ENCODE measurements at regions not wholly inside any gene's neighbourhood (a gene's known extent, or its start where the extent isn't known, plus 50 kb on each side); places are given as distances from the start of the nearest gene placed in this dataset.
"Not testable (repeated sequence)": the region's sequence is repeated elsewhere in the genome, so short reads cannot be mapped to it uniquely, and the experiment has no call there.

DNA sequence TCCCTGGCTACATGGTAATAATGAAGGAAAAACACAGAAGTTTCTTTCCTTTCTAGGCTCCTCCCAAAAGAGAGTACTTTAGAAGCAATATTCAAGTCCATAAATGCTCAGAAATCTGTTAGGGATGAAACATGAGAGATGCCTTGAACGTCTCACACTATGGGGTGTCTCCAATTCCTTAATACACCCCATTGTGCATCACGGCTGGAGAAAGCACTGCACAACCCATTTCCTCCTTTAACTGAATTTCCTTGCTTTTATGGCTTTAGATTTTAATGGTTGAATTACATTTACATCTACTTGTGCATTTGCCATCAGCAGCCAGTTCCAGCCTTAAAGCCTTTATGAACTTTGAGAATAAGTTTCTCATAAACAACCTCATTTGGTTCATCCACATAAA is 498.9 kb upstream of the PTBP2 start:
- no peak for DNase-seq

DNA sequence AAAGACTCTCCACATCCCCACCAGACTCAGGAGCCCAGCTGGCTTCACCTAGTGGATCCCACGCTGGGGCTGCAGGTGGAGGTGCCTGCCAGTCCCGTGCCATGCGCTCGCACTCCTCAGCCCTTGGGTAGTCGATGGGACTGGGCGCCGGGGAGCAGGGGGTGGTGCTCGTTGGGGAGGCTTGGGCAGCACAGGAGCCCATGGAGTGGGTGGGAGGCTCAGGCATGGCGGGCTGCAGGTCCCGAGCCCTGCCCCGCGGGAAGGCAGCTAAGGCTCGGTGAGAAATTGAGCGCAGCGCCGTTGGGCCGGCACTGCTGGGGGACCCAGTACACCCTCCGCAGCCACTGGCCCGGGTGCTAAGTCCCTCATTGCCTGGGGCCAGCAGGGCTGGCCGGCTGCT is 497.4 kb upstream of the PTBP2 start:
- not testable (repeated sequence) for DNase-seq

DNA sequence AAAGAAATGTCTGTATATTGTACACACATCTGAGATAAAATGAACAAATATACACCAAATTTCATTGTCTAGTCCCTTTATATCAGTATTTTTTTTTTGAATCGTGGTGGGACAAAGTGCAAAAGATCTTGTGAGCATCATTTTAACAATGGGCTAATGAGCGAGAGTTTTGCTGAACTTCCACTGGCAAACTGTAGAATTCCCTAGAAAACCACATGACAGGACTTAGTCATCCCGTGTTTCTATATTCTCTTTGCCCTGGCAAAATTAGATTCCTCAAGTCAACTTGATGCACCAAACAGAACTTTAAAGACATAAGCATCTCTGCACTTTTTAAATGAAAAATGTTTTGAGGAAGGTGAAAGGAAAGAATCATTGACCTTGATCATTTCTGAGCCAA is 488.2 kb upstream of the PTBP2 start:
- DNase-seq: no peak

DNA sequence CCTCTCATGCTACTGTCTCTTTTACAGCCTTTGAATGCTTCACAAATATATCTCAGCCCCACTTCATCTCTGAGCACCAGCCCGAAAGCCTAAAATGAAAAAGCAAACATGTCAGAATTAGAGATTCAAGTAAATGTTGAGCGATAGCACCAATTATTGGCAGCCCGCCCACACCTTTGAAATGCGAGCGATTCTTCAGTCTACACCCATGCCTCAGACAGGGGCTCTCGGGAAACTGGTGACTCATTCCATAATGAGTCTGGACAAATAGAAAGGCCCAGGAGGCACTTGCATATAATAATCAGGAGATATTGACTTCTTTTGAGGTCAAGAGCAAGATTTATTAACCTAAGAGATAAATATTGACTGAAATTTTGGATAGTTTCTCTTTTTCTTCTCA is 487.3 kb upstream of the PTBP2 start:
- DNase-seq: no peak

DNA sequence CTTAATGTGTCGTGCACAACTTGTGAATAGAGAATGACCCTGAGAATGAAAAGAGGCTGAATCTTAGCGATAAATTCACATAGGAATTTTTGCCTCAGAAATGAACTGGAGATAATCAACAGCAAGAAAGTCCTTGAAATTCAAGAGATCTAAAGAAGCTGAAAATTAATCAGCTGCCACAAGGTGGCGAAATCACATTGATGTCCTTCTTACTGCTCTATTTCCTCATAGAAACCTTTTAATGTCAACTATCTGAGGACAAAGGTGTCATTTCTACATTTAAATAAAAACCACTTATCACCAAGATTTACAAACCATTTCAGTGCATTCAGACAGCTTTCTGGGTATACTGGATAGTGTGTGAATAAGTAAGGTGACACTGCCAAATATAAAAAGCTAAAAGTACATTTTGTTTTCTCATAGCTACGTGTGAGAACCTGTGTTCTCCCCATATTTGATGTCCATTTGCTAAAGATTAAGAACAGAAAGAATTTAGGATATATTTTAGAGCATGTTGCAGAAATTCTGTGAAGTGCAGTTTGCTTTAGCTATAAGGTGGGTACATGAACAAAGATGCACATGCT is 485.3 kb upstream of the PTBP2 start:
- peak in 1 of 5 experiments; percentile 24 for DNase-seq

DNA sequence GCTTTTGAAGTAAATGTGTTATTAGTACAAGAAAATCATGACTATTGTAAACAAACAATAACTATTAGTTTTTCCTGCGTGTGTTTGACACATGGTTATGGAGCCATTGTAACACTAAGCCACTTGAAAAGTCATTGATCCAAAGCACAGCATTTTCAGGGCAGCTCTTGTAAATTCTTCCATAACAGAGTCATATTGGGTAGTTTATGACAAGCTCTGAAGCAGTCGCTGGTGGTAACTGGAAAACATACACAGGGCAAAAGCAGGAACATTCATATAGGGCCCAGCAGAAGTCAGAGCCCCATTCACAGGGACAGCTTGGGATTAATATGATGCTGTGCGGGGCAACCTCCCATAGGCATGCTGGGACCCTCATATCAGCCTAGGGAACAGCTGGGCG is 483.2 kb upstream of the PTBP2 start:
- DNase-seq: no peak

DNA sequence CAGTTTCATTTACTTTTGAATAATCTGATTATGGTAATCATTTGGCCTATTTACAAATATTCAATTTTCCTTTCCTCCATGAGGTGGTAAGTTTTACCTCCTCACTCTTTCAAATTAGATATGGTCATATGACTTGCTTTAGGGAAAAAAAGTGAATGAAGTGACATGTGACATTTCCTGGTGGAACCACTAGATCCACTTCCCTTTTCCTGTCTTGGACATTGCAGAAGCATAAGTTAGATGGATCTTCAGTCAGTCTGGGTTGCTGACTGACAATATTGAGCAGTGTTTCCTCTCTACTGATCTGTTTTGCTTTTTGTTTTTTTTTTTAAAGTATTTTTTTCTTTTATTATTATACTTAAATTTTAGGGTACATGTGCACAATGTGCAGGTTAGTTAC is 481.1 kb upstream of the PTBP2 start:
- DNase-seq: no peak

DNA sequence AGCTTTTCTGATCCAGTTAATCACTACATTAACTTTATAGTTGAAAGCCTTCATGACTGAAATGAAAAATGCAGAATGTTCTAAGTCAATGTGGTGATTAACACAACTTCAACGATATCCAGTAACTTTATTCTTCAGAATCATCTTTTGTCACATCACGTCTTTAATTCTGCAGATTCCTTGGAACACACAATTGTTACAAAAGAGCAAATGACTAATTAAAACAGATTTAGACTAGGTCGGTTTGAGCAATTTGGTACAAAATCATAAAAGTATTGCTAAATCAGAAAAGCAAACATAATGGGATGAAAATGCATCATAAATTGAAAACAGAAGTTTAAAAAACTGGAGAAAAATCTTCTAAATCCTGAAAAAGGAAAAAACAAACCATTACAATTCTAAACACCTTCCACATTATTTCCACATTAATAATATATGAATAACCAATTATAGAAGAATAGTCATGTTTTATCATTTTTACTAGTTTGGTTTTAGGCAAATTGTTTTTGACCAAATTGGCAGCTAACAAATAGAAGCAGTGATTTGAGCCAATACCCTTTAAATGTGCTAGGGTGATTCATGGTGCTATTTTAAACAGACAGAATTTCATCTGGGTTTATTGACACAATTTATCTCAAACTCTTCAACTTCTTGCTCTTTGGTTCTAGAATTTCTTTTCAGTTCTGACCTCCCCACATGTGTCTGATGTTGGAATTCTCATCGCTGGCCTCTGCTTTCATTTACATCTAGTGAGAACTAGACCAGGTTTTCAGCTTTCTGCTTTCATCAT is 468.1 kb upstream of the PTBP2 start:
- DNase-seq: no peak

DNA sequence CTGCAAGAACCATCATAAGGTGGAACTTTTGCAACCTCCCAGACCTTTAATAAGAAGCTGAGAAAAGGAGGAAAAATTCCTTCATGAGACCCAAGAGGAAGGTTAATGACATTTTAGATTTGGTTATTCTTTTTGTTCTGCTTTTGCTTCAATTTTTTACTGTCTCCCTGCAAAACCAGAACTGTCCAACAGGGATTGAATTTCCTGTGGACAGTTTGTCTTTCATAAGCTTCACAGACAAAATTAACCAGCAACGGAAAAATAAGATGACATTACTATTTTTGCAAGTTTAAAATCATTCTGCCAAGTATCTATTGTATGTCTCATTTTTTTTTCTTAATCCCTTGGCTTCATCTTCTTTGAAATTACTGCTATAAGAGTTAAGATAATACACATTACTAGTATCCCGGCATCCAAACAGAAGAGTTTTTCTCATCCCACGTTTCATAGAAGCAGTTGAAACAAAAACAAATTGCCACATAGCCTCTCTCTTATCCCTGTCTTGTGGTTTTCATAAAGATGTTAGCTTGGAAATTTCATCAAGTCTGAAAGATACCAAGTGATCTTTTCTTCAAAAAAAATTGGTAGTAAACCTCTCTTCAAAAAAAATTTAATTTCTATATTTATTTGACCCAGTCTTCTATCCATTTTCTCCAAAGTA is 465.3 kb upstream of the PTBP2 start:
- no peak for DNase-seq

DNA sequence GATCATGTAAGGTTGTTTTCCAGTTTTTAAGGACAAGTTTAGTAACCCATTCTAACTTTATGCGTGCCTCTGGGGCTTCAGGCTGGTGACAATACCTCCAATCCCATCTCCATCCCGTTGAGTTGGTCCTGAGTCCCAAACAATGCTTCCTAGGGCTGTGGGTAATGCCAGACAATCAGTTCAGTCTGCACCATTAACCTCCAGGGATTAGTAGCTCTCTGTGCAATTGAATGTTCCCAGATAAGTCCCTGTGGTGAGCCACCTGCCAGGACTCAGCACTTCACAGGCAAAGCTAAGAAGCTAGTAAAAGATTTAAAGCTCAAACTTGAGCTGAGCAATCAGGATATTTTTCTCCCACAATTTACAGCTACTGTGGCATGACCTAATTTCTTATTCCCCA is 462.2 kb upstream of the PTBP2 start:
- DNase-seq: no peak

DNA sequence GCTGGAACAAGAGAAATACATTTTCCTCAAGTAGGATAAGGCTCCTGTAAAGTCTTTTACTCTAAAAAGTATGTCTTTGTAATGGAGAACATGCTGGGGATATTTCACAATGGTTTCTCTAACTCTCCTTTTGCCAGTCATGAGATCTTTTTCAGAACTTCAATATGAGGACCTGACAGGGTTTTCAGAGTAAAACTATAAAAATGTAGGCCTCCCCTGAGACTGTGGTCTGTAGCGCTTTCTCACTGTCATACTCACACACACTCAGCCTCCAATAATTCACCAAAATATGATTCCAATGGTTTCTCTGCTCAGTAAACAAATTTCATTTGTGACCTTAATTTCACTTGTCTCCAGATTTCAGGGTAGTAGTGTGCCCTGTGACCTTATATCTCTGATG is 440.1 kb upstream of the PTBP2 start:
- no peak for DNase-seq

DNA sequence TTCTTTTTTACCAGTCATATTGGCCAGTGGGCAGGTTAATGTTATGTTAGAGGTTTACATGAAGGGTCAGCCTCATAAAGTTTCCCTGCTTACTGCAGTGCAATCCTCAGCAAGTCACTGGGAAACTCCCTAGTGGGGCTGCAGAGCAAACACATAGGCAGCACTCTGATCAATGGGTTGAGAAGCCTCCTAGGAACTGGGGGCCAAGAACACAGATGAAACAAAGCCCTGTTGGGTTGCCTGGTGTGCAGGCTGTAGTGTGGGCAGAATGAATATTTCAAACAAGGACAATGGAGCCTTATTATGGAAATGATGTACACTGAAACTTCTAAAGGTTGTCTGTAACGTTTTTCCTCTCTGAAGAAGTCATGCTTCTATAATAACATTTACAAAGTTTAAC is 431.6 kb upstream of the PTBP2 start:
- DNase-seq: no peak

DNA sequence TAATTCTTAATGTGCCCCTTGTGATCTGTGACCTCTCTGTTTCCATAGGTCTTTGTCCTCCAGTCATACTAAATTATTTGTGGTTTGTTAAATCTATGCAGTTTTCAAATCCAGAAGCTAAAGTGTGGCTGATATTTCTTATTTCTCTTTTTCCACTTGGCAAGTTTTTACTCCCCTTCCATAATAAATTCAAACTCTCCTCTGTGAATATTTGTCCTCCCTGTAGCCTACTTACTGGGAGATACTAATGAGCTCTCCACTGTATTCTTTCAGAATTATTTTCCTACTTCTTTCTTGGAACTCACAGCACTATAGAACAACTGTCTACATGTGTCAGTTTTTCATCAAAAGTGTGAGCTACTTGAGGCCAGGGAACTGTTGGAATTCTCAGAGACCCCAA is 430.8 kb upstream of the PTBP2 start:
- no peak for DNase-seq

DNA sequence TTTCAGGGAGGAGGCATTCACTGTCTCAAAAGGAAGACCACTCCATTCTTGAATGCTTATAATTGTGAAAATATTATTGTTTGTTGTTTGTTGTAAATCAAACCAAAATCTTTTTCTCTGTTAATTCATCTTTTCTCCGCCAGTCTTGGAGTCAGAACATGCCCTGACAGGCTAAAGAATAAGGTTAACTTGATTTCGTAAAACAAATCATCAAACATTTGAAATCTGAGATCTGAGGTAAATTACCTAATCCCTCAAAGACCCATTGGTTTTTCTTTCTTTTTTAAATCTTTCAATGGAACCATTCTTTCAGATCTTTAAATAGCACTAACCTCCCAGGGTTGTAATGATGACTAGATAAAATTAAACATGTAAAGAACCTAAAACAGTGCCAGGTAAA is 430.1 kb upstream of the PTBP2 start:
- no peak for DNase-seq

DNA sequence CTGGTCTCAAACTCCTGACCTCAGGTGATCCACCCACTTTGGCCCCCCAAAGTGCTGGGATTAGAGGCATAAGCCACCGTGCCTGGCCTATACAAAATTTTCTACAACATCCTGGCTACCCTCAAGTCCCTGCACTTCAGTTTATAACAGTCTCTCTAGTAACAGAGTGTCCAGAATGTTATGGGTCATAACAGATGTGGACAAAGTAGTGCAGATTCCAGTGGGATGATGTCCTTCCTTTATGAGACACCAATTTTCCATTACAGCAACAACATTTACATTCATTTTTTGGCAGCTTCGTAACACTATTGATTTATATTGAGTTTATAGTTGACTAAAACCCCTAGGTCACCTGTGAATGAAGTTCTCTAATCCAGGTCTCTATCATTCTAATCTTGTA is 429.4 kb upstream of the PTBP2 start:
- no peak for DNase-seq

DNA sequence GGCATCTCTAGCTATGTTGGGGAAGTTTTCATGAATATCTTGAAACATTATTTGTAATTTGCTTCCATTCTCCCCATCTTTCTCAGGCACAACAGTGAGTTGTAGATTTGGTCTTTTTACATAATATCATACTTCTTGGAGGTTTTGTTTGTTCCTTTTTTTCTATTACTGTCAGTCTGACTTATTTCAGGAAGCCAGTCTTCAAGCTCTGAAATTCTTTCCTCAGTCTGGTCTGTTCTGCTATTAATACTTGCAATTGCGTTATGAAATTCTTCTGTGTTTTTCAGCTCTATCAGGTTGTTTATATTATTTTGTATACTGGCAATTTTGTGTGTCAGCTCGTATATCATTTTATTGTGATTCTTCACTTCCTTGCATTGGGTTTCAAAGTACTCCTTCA is 424.6 kb upstream of the PTBP2 start:
- DNase-seq: no peak

DNA sequence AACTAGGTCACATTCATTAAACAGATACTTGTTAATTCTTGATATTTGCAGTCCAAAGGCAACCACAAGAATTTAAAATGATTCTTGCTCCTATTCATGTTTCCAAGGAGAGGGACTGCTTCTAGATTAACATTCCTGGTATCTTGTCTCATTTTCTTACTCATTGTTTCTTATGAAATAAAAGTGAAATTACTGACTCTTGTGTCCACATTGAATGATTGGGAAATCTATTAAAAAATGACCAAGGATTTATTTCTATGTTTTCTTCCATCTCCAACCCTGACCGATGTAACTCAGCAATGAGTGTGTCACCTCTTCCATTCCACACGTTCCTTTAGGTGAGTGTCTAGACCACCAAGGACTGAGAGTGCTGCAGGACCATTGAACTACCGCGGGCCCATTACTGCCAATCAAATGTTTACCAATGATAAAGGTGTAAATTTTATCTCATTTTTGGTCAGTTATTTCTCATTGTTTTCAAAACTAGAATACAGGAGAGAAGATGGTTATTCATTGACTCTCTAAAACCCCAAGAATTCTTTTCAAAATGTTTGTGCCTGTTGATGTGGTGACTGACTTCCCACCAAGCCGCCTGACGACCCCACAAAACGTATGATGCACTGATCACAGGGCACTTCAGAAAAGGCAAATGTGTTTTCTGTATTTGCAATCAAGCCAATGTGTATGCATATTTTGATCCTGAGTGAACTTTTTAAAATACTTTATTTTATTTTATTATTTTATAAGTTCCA is 414.6 kb upstream of the PTBP2 start:
- no peak for DNase-seq

DNA sequence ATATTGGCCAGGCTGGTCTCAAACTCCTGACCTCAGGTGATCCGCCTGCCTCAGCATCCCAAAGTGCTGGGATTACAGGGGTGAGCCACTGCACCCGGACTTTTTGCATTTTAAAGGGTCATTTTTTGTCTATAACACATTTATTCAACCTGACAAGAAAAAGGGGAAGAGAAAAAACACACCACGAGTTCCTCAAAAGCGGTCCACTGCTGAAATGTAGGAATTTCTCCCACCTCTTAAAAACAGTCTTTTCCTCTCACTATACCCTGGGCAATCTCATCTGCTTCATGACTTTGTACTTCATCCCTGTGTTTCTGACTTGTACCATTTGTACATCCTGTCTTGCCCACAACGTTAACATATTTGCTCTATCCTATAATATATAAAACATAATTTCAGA is 413.3 kb upstream of the PTBP2 start:
- DNase-seq: no peak

DNA sequence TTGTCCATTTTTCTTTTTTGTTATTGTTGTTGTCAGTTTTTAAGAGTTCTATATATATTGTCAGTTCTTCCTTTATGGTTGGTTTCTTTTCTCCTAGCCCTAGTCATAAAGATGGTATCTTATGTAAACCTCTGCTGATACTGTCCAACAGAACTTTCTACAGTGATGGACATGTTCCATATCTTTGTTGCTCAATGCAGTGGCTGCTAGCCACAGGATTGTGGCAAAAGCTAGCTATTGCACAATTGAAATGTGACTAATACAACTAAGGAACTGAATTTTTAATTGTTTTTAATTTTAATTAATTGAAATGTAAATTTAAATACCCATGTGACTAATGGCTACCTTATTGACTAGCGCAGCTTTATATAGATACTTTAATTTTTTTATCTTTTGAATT is 411.8 kb upstream of the PTBP2 start:
- no peak for DNase-seq

DNA sequence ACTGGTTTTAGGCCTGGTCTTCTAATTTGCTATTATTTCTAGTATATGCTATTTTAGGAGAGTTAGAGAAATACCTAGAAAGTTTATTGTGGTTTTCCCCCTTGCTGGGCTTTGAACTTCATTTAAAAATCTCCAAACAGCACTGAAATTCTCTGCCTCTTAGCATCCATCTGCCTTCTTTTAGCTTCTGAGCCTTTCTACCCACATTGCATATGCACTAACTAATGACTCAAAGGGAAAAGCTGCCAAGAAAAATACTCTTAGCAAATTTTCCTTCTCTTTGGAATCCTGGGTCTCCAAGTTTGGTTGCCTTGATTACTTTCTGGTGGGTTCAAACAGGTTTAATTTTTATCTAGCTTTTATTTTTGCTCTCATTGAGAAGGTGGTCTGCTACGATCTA is 408.4 kb upstream of the PTBP2 start:
- DNase-seq: no peak

DNA sequence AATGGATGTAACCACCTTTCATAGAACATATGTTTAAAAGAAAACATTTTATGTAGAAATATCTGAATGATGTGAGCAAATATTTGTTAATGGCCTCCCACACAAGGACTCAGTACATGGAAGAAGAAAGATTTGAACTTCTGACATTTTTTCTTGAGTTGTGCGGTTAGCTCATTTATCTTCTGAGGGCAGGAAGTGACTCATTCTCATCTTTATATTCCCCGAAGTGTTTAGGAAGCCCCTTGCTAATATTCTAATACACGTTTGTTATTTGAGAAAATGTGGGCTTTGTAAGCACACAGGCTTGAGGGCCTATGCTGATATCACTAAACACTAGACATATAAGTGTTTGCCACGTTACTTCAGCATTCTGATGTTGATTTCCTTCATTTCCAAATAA is 392.5 kb upstream of the PTBP2 start:
- DNase-seq: no peak

DNA sequence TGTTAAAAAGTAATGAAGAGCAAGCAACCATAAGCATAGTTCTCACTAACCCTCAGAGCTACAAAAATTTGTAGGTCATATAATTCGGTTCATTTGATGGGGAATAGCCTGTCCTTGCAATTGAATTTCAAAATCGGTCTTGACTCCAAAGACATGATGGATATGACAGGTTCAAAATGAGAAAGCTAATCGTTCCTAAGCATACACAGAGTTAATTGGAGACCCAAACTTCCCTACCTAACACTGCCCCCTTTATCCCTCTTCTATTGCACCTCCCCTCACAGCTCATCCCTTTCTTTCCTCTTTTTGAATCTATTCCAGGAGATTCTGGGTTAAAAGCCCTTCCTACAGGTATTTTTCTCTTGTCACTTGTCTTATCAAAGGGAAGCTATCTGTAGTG is 390.0 kb upstream of the PTBP2 start:
- DNase-seq: no peak

DNA sequence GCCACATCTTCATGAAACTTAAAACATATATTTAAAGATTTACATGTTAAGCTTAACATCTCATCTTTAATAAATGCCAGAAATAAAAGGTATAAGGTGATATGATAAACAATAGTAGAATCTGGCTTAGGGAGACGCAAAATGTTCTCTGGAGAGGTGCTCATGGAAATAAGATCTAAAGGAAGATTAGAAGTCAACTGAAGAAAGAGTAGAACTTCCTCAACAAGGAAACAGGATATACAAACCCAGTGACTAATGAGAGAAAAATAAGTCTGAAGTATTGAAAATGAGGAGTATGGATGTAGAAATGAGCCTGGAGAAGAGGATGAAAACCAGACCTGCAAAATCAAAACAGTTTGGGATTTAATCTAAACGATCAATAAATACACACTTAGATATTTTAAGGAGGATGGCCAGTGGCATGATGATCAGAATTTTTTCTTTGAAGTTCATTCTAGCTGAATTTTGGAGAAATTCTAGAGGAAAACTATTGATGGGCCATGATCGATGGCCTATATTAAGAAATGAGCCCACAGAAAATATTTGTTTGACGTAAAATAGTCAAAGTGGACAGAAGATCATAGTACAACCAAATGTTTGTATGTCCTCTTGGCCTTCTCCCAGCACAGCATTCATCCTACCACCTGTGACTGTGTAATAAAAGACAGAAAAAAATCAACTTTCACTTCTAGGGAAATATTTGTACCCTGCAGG is 387.9 kb upstream of the PTBP2 start:
- DNase-seq: no peak

Data from T-helper 2 cell (primary cell).